ENCODE measurements at regions not wholly inside any gene's neighbourhood (a gene's known extent, or its start where the extent isn't known, plus 50 kb on each side); places are given as distances from the start of the nearest gene placed in this dataset.

DNA sequence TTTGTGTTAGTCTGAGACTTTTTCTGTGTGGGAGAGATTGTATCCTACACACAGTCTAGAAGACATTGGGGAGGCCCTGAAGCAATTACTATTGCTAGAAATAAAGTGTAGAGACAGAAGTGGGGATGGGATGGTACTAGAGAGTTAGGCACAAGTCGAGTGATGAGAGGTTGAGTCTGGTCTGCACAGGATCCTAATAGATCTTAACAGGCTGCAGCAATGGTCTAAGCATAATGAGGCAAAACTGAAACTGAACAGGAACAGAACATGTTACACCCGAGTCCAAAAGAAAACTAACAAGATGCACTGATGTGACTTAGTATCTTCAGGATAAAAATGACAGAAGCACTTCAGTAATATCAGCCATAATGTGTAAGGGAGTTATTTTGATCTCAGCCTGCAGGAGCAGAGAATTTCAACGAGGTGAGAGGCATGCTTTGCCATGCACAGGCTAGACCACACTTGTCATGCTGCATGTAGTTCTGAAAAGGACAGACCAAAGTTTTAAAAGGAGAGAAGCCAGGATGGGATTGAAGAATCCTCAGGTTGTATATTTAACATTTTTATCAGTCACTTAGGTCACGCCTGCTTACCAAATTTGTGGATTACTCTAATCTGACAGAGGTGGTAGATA lies 205.8 kb upstream of the BOD1L1 start:
- Mint-ChIP-seq H3K27me3 (ENCODE audit: low read depth in 2 of 2) (no peaks in the 10 kb centered on the region), H3K27ac (no peak overlapping the region), H3K36me3 (no peaks in the 10 kb centered on the region), H3K4me1 (no peaks in the 10 kb centered on the region), H3K4me3 (no peak overlapping the region), H3K9me3 (peaks cover 0 to 7% of the 10 kb centered on the region in 2 donors)
- H3K9me3 ChIP-seq (ENCODE audit: control insufficient read depth, insufficient read depth, low read length): no peaks in the 10 kb centered on the region
- intact Hi-C loops (cut with micrococcal nuclease): no loop called here
- H3K4me3 ChIP-seq (ENCODE audit: low read length): no peak overlapping the region
- 71% methylated on average over 3 of the region's 4 CpGs for WGBS (ENCODE audit: insufficient coverage)
- no peaks in the 10 kb centered on the region for H3K4me1 ChIP-seq (ENCODE audit: control insufficient read depth, insufficient read depth, low read length)
- no peak for DNase-seq
- ATAC-seq: no peak
- TF ChIP-seq, protein P1, sequence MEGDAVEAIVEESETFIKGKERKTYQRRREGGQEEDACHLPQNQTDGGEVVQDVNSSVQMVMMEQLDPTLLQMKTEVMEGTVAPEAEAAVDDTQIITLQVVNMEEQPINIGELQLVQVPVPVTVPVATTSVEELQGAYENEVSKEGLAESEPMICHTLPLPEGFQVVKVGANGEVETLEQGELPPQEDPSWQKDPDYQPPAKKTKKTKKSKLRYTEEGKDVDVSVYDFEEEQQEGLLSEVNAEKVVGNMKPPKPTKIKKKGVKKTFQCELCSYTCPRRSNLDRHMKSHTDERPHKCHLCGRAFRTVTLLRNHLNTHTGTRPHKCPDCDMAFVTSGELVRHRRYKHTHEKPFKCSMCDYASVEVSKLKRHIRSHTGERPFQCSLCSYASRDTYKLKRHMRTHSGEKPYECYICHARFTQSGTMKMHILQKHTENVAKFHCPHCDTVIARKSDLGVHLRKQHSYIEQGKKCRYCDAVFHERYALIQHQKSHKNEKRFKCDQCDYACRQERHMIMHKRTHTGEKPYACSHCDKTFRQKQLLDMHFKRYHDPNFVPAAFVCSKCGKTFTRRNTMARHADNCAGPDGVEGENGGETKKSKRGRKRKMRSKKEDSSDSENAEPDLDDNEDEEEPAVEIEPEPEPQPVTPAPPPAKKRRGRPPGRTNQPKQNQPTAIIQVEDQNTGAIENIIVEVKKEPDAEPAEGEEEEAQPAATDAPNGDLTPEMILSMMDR (IDR thresholded peaks at IDR 0.05): no peak
- no peak overlapping the region for H3K27ac ChIP-seq (ENCODE audit: low read length)
- H3K27me3 ChIP-seq (ENCODE audit: control insufficient read depth, insufficient read depth, low read length): no peaks in the 10 kb centered on the region
- H3K36me3 ChIP-seq (ENCODE audit: control insufficient read depth, insufficient read depth, low read length): no peaks in the 10 kb centered on the region

DNA sequence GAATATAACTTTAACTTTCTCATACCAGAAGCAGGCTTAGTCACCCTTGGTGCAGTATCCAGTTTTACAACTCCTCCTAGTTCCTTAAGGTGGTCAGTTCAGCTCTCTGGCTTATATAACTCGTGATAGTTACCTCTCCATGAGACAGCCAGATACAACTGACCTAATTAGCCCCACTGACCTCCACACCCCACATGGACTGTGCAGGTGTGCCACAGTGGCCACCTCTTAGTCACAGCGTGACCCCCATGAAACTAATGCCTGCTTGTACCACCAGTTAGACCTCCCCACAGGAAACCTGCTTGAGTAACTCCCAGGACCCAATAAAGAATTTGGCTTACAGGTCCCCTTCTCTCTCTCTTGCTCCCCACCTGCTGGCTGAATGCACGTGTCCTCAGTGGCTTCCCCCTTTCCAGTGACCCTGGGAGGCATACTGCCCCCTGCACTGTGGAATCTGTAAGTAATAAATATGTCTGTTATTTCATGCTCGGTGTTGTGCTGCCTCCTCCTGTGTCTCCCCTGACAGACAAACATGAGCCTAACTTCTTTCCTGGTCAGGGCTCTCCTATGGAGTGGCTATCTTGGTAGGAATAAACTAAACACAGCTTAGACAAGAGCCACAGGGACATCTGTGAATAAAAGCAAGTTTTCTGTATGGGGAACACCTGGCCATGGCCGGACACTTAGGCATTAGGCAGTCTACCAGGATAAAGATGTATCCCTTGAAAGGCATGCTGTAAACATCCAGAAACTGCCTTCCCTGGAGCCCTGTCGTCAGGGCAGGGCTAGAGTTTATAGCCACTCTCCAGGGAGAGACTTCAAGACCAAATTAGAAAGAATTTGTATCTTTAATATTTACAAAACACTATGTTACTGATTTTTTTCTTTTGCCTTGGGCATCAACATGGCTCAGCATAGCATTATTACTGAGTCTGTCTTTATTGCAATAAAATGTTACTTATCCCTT lies 209.7 kb upstream of the BOD1L1 start:
- 57% methylated on average over 5 of the region's 6 CpGs for WGBS (ENCODE audit: insufficient coverage)
- Histone ChIP-seq H3K27ac (ENCODE audit: low read length) (no peak overlapping the region), H3K9me3 (ENCODE audit: control insufficient read depth, insufficient read depth, low read length) (no peaks in the 10 kb centered on the region), H3K36me3 (ENCODE audit: control insufficient read depth, insufficient read depth, low read length) (no peaks in the 10 kb centered on the region), H3K4me1 (ENCODE audit: control insufficient read depth, insufficient read depth, low read length) (no peaks in the 10 kb centered on the region), H3K27me3 (ENCODE audit: control insufficient read depth, insufficient read depth, low read length) (no peaks in the 10 kb centered on the region), H3K4me3 (ENCODE audit: low read length) (no peak overlapping the region)
- H3K27ac Mint-ChIP-seq: no peak overlapping the region
- no peaks in the 10 kb centered on the region for H3K36me3 Mint-ChIP-seq
- TF ChIP-seq, protein P1 (IDR thresholded peaks at IDR 0.05): no peak
- no peaks in the 10 kb centered on the region for H3K27me3 Mint-ChIP-seq (ENCODE audit: low read depth in 2 of 2)
- peaks cover 2 to 8% of the 10 kb centered on the region in 2 donors for H3K9me3 Mint-ChIP-seq
- H3K4me3 Mint-ChIP-seq: no peak overlapping the region
- intact Hi-C loops (cut with micrococcal nuclease): no loop called here
- DNase-seq: no peak
- no peaks in the 10 kb centered on the region for H3K4me1 Mint-ChIP-seq
- ATAC-seq: no peak

DNA sequence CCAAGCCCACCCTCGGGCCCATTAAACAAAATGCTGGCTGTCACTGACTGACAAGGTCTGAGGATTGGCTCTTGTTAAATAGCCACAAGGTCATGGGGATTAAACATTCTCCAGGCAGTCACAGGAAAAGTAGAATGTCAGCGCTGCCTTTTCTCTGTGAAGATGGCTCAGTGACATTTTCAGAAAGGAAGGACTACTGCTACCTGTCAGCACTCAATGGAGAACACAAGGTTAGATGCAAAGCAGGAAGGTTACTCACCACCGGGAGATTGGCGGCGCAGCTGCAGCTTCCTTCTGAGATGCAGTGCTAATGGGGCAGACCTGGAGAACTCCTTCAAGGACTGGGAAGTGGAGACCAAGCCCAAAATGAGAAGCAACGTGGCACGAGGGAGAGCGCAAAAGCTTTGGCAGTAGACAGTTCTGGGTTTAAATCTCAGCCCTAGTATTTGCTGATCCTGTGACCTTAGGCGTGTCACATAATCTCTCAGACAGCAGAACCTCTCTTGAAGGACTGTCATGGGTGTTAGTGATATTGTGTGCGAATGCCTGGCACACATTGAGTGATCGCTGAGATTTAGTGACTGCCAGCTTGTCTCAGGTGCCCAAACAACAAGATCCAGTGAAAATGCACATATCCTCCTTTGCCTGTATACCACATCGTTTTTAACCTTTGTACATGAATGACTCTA lies 213.1 kb upstream of the BOD1L1 start:
- H3K36me3 Mint-ChIP-seq: no peaks in the 10 kb centered on the region
- Histone ChIP-seq H3K9me3 (ENCODE audit: control insufficient read depth, insufficient read depth, low read length) (no peaks in the 10 kb centered on the region), H3K27me3 (ENCODE audit: control insufficient read depth, insufficient read depth, low read length) (no peaks in the 10 kb centered on the region), H3K36me3 (ENCODE audit: control insufficient read depth, insufficient read depth, low read length) (no peaks in the 10 kb centered on the region), H3K4me3 (ENCODE audit: low read length) (no peak overlapping the region), H3K27ac (ENCODE audit: low read length) (no peak overlapping the region), H3K4me1 (ENCODE audit: control insufficient read depth, insufficient read depth, low read length) (no peaks in the 10 kb centered on the region)
- 86% methylated on average over 12 of the region's 12 CpGs for WGBS (ENCODE audit: insufficient coverage)
- intact Hi-C loops (cut with micrococcal nuclease): no loop called here
- no peak overlapping the region for H3K4me3 Mint-ChIP-seq
- H3K4me1 Mint-ChIP-seq: no peaks in the 10 kb centered on the region
- H3K27me3 Mint-ChIP-seq (ENCODE audit: low read depth in 2 of 2): no peaks in the 10 kb centered on the region
- TF ChIP-seq, protein P1 (IDR thresholded peaks at IDR 0.05): no peak
- no peak for DNase-seq
- no peak overlapping the region for H3K27ac Mint-ChIP-seq
- no peak for ATAC-seq
- peaks cover 2 to 3% of the 10 kb centered on the region in 2 donors for H3K9me3 Mint-ChIP-seq

All from natural killer cell (primary cell).